ENCODE measurements at regions not wholly inside any gene's neighbourhood (a gene's known extent, or its start where the extent isn't known, plus 50 kb on each side); places are given as distances from the start of the nearest gene placed in this dataset.

- H3K4me3 ChIP-seq (ENCODE audit: control insufficient read depth, low read depth, low read length), result no peak overlapping the region
- no peak for DNase-seq (ENCODE audit: low read depth)
- no peak for TF ChIP-seq CTCF (IDR thresholded peaks at IDR 0.05; ENCODE audit: control insufficient read depth, insufficient read depth, low read depth, low read length, missing control alignments)
Observed at GRCh38 chr22:47848184-47848920, 1085.9 kb downstream of the TBC1D22A start.

GRCh38 chr22:47847131-47847890, 1084.9 kb downstream of the TBC1D22A start:
- no peak for TF ChIP-seq CTCF (IDR thresholded peaks at IDR 0.05; ENCODE audit: control insufficient read depth, insufficient read depth, low read depth, low read length, missing control alignments)
- H3K4me3 ChIP-seq (ENCODE audit: control insufficient read depth, low read depth, low read length), result no peak overlapping the region
- DNase-seq (ENCODE audit: low read depth), result no peak

GRCh38 chr22:47846206-47846605, 1083.8 kb downstream of the TBC1D22A start:
- no peak overlapping the region for H3K4me3 ChIP-seq (ENCODE audit: control insufficient read depth, low read depth, low read length)
- DNase-seq (ENCODE audit: low read depth), result no peak
- no peak for TF ChIP-seq CTCF (IDR thresholded peaks at IDR 0.05; ENCODE audit: control insufficient read depth, insufficient read depth, low read depth, low read length, missing control alignments)

DNA sequence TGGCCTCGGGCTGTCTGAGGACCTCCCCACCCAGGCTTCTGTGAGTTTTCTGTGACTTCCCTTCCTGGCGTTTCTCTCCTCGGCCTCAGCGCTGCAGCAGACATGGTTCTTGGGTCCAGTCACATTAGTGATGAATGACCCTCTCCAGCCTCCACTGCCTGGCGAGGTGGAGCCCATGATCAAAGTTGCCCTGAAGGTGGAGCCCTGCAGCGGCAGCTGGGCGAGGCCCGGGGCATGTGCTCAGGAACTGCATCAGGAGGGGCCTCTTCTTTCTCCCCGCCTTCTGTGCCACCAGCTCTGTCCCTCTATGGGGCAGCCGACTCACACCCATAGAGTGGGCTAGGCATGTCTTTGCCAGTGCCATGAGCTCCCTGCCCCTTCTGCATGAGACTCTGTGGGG, 1079.7 kb downstream of the TBC1D22A start:
- DNase-seq (ENCODE audit: low read depth), result no peak

GRCh38 chr22:47841156-47841555, 1078.7 kb downstream of the TBC1D22A start:
- no peak overlapping the region for H3K4me3 ChIP-seq (ENCODE audit: control insufficient read depth, low read depth, low read length)
- TF ChIP-seq CTCF (IDR thresholded peaks at IDR 0.05; ENCODE audit: control insufficient read depth, insufficient read depth, low read depth, low read length, missing control alignments), result no peak
- no peak for DNase-seq (ENCODE audit: low read depth)

More for the DNA sequence above, 1079.7 kb downstream of the TBC1D22A start:
- H3K4me3 ChIP-seq (ENCODE audit: control insufficient read depth, low read depth, low read length), result no peak overlapping the region
- no peak for TF ChIP-seq CTCF (IDR thresholded peaks at IDR 0.05; ENCODE audit: control insufficient read depth, insufficient read depth, low read depth, low read length, missing control alignments)

- TF ChIP-seq CTCF (IDR thresholded peaks at IDR 0.05; ENCODE audit: control insufficient read depth, insufficient read depth, low read depth, low read length, missing control alignments), result no peak
- H3K4me3 ChIP-seq (ENCODE audit: control insufficient read depth, low read depth, low read length), result no peak overlapping the region
- no peak for DNase-seq (ENCODE audit: low read depth)
Observed at GRCh38 chr22:47839595-47840227, 1077.3 kb downstream of the TBC1D22A start.

All from AG09309 (cell line).